ENCODE measurements at regions not wholly inside any gene's neighbourhood (a gene's known extent, or its start where the extent isn't known, plus 50 kb on each side); places are given as distances from the start of the nearest gene placed in this dataset.

DNA sequence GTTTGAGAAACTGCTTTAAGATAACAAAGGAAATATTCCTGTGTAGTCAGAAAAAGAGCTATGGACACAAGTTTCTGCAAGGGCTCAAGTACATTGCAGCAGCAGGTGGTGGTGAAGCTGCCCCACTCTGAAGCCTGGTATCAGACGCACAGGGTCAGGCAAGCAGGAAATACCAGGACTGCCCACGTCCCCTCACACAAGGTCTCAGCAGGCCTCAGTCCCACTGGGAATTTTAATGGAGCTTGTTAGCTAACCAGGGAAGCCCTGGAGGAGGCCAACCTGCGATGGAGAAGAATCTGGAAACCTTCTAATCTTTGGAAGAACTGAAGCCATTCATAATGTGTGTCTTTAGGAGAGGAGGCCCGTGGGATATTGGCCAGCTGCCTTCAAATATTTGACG, 168.3 kb downstream of the UXS1 start:
- no peak for FAIRE-seq
- intact Hi-C loops (cut with DNase I), result no loop called here
- TF ChIP-seq, protein P1, sequence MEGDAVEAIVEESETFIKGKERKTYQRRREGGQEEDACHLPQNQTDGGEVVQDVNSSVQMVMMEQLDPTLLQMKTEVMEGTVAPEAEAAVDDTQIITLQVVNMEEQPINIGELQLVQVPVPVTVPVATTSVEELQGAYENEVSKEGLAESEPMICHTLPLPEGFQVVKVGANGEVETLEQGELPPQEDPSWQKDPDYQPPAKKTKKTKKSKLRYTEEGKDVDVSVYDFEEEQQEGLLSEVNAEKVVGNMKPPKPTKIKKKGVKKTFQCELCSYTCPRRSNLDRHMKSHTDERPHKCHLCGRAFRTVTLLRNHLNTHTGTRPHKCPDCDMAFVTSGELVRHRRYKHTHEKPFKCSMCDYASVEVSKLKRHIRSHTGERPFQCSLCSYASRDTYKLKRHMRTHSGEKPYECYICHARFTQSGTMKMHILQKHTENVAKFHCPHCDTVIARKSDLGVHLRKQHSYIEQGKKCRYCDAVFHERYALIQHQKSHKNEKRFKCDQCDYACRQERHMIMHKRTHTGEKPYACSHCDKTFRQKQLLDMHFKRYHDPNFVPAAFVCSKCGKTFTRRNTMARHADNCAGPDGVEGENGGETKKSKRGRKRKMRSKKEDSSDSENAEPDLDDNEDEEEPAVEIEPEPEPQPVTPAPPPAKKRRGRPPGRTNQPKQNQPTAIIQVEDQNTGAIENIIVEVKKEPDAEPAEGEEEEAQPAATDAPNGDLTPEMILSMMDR (IDR thresholded peaks at IDR 0.05; ENCODE audit: borderline replicate concordance, extremely low read depth, insufficient read depth), result no peak
- DNase-seq, result no peak
- H3K9me3 ChIP-seq (ENCODE audit: control insufficient read depth in 2 of 3, insufficient read depth in 1 of 3, low read length in 3 of 3), result no peaks in the 10 kb centered on the region
- H3K36me3 ChIP-seq (ENCODE audit: control insufficient read depth in 2 of 3, insufficient read depth in 3 of 3, low read length in 3 of 3), result no peaks in the 10 kb centered on the region
- H3K9ac ChIP-seq (ENCODE audit: low read length in 3 of 3), result no peak overlapping the region
- no peak overlapping the region for H3K4me3 ChIP-seq (ENCODE audit: low read length in 3 of 3)
- no peak overlapping the region for H3K27ac ChIP-seq (ENCODE audit: low read depth in 2 of 2, low read length in 2 of 2)
- peaks cover 0 to 4% (median 3%) of the 10 kb centered on the region in 3 donors for H3K4me1 ChIP-seq (ENCODE audit: control insufficient read depth in 2 of 3, insufficient read depth in 2 of 3, low read depth in 1 of 3, low read length in 3 of 3)
- no peaks in the 10 kb centered on the region for H3K27me3 ChIP-seq (ENCODE audit: control insufficient read depth, insufficient read depth, low read length)

DNA sequence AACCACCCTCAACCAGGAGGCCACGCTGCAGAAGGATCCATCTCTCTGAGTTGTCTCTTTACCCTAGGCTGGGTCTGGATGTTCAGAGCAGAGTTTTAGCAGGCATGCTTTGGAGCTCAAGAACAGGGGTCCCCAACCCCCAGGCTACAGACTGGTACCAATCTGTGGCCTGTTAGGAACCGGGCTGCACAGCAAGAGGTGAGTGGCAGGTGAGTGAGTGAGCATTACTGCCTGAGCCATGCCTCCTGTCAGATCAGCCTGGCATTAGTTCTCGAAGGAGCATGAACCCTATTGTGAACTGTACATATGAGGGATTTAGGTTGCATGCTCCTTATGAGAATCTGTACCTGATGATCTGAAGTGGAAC, 172.5 kb downstream of the UXS1 start:
- peaks cover 0 to 11% (median 0%) of the 10 kb centered on the region in 3 donors for H3K4me1 ChIP-seq (ENCODE audit: control insufficient read depth in 2 of 3, insufficient read depth in 2 of 3, low read depth in 1 of 3, low read length in 3 of 3)
- no peak overlapping the region for H3K27ac ChIP-seq (ENCODE audit: low read depth in 2 of 2, low read length in 2 of 2)
- no peaks in the 10 kb centered on the region for H3K9me3 ChIP-seq (ENCODE audit: control insufficient read depth in 2 of 3, insufficient read depth in 1 of 3, low read length in 3 of 3)
- H3K27me3 ChIP-seq (ENCODE audit: control insufficient read depth, insufficient read depth, low read length), result no peaks in the 10 kb centered on the region
- intact Hi-C loops (cut with DNase I), result no loop called here
- no peak for FAIRE-seq
- no peak for DNase-seq
- H3K4me3 ChIP-seq (ENCODE audit: low read length in 3 of 3), result no peak overlapping the region
- TF ChIP-seq, protein P1 (IDR thresholded peaks at IDR 0.05; ENCODE audit: borderline replicate concordance, extremely low read depth, insufficient read depth), result no peak
- no peaks in the 10 kb centered on the region for H3K36me3 ChIP-seq (ENCODE audit: control insufficient read depth in 2 of 3, insufficient read depth in 3 of 3, low read length in 3 of 3)
- no peak overlapping the region for H3K9ac ChIP-seq (ENCODE audit: low read length in 3 of 3)

DNA sequence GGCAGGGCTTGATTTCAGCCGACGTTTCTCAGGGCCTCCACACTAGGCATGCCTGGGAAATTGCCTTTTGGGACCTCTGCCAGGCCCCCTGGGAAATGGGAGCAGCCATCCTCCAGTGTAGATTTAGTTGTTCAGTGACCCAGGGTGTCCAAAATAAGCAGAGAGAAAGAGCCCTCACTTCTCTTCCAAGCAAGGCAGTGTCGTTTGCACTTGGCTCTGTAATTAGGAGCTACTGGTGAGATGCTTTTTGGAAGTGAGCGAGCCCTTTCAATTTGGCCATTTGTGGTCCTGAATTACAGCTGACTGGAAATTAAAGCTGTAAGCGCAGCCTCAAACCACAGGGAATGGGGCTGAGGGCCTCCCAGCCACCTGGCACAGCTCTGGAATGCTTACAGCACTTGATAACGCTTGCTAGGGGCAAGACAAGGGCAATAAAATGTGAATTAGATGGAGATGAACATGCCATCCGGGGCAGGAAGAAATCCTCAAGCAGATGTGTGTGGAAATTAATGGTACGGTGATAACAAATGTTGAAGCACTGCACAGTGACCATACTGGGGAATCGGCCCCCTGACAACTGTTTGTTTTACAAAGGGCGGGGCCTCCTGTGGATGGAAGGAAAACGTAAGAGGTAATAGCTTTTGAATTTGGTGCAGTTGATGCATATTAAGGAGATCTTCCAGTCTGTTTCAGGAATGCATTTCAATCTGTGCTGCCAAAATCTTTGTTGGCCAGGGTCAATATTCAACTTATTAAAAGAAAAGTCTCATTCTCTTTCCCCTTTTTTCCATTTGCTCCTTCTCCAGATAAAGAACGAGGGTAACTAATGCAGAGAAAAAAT, 173.1 kb downstream of the UXS1 start:
- TF ChIP-seq, protein P1 (IDR thresholded peaks at IDR 0.05; ENCODE audit: borderline replicate concordance, extremely low read depth, insufficient read depth), result no peak
- Histone ChIP-seq H3K9ac (ENCODE audit: low read length in 3 of 3) (no peak overlapping the region), H3K27ac (ENCODE audit: low read depth in 2 of 2, low read length in 2 of 2) (no peak overlapping the region), H3K4me3 (ENCODE audit: low read length in 3 of 3) (no peak overlapping the region), H3K27me3 (ENCODE audit: control insufficient read depth, insufficient read depth, low read length) (no peaks in the 10 kb centered on the region), H3K36me3 (ENCODE audit: control insufficient read depth in 2 of 3, insufficient read depth in 3 of 3, low read length in 3 of 3) (no peaks in the 10 kb centered on the region), H3K9me3 (ENCODE audit: control insufficient read depth in 2 of 3, insufficient read depth in 1 of 3, low read length in 3 of 3) (no peaks in the 10 kb centered on the region), H3K4me1 (ENCODE audit: control insufficient read depth in 2 of 3, insufficient read depth in 2 of 3, low read depth in 1 of 3, low read length in 3 of 3) (peaks cover 0 to 8% (median 0%) of the 10 kb centered on the region in 3 donors)
- intact Hi-C loops (cut with DNase I), result no loop called here
- FAIRE-seq, result no peak
- peak; percentile 45 to 78 (median 72) for DNase-seq

All from kidney (tissue), 13 donors.